HK-2 (cell line): ENCODE measurements at regions not wholly inside any gene's neighbourhood (a gene's known extent, or its start where the extent isn't known, plus 50 kb on each side); places are given as distances from the start of the nearest gene placed in this dataset.
"Not testable (repeated sequence)": the region's sequence is repeated elsewhere in the genome, so short reads cannot be mapped to it uniquely, and the experiment has no call there.

ENCODE experiments used
- DNase-seq: peaks from one replicate; pipeline ENCODE4 v3.0.0-alpha.2; 2018; ENCODE audit not compliant: unreplicated experiment

- DNase-seq = no peak
Observed at GRCh38 chr6:34646714-34647113, 49.9 kb downstream of the ILRUN start.

GRCh38 chr6:34645627-34646026 is 50.9 kb downstream of the ILRUN start:
- no peak for DNase-seq

GRCh38 chr6:34644716-34645115 is 51.9 kb downstream of the ILRUN start:
- no peak for DNase-seq

- DNase-seq = no peak
Observed at GRCh38 chr6:34642427-34642826, 54.1 kb downstream of the ILRUN start.

GRCh38 chr6:34640074-34640849 is 56.3 kb downstream of the ILRUN start:
- DNase-seq = not testable (repeated sequence)

GRCh38 chr6:34638834-34639736 is 57.5 kb downstream of the ILRUN start:
- DNase-seq = no peak

GRCh38 chr6:34633785-34634184 is 62.8 kb downstream of the ILRUN start:
- DNase-seq = no peak

- no peak for DNase-seq
Observed at GRCh38 chr6:34633256-34633655, 63.3 kb downstream of the ILRUN start.

- DNase-seq = peak; percentile 5
Observed at GRCh38 chr6:34630040-34630439, 66.5 kb downstream of the ILRUN start.

- no peak for DNase-seq
Observed at GRCh38 chr6:34627296-34627695, 69.3 kb downstream of the ILRUN start.

GRCh38 chr6:34618430-34619182 is 62.5 kb upstream of the SPDEF start:
- DNase-seq = no peak

- DNase-seq = no peak
Observed at GRCh38 chr6:34617231-34617630, 61.1 kb upstream of the SPDEF start.

- DNase-seq = no peak
Observed at GRCh38 chr6:34616227-34616585, 60.1 kb upstream of the SPDEF start.

GRCh38 chr6:34615574-34616226 is 59.6 kb upstream of the SPDEF start:
- no peak for DNase-seq

GRCh38 chr6:34610819-34611477 is 54.8 kb upstream of the SPDEF start:
- no peak for DNase-seq

GRCh38 chr6:34608321-34609091 is 52.4 kb upstream of the SPDEF start:
- no peak for DNase-seq

GRCh38 chr6:34606477-34607265 is 50.5 kb upstream of the SPDEF start:
- DNase-seq = no peak
